Embryonic facial prominence (tissue), 1 donor: ENCODE measurements at regions not wholly inside any gene's neighbourhood (a gene's known extent, or its start where the extent isn't known, plus 50 kb on each side); places are given as distances from the start of the nearest gene placed in this dataset.

Experiments used
- DNase-seq: peaks from one replicate; pipeline ENCODE4 v3.0.0-alpha.2; 2016; ENCODE audit errors: extremely low spot score

DNA sequence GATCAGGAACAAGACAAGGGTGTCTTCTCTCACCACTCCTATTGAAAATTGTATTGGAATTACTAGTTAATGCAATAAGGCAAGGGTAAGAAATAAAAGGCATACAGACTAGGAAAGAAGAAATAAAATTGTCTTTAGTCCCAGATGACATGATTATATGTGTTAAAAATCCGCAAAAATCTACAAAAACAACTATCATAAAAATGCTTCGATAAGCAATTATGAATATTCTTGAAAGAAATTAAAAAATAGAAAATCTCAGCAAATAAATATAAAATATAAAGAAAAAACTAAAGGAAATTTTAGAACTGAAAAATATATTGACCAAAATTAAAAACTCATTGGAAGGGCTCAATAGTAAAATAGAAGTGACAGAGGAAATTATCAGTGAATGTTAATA is 243.3 kb downstream of the ZNF674 start:
- no peak for DNase-seq

DNA sequence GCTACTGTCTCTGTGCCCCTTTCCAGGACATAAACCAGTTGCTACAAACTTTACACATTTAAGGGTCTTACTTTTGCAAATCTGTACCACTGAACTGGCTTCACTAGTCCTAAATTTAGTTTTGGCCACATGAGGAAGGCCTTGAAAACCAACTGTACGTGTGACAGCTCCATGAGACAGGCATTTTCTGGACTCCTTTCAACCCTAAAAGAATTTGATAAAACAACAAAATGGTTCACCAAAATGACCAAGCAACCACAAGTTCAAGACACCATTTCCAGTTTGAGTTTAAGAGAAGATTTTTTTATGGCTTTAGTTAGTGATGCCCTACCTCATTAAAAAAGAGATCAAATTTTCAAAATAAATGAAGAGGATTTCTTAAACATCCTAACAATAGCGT is 246.4 kb downstream of the ZNF674 start:
- no peak for DNase-seq

DNA sequence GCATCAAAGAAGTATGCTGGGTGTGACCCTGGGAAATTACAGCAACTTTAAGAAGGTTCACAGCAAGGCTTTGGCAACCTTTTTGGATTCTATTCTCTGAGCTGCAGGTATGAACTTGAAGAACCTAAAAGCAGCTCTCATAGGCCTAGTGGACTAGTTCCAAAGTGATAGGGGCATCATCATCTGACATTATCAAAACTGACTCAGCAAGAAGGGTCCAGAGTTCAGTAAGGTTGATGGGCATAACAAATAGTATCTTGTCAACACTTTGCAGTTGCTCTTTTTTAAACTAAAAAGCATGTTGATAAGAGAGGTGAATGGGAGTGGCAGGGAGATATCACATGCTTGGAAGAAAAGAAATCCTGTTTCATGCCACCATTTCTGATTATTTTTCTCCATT is 249.3 kb downstream of the ZNF674 start:
- no peak for DNase-seq

DNA sequence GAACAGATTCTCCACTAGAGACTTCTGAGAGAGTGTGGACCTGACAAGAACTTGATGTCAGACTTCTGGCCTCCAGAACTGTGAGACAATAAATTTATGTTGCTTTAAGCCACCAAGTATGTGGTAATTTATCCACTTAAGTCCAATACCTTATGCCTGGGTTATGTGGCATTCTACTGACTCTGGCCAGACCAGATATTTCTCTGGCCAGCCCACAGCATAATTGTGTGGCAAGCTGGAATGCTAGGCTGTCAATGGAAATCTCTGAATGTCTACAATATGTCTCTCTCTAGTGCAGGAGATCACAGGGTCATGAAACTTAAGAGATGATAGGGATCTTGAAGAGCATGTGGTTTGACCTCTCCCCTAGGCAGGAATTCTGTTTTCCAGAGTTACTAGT is 251.0 kb downstream of the ZNF674 start:
- no peak for DNase-seq

DNA sequence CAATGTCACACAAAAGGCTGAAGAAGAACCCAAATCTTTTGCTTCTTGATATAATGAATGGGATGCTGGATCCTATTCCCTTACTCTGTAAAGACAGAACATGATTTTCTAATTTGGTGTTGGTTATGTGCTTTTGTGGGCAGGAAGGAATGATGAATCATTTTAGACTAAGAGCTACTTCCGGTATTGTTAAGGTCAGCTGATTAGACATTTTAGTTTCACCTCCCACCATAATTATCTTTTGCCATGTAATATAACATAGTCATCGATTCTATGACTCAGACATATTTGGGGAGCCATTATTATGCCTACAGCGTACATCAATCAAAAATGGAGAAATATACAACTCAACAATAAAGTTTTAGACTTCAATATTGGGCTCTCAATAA is 265.3 kb downstream of the ZNF674 start:
- DNase-seq, result no peak

DNA sequence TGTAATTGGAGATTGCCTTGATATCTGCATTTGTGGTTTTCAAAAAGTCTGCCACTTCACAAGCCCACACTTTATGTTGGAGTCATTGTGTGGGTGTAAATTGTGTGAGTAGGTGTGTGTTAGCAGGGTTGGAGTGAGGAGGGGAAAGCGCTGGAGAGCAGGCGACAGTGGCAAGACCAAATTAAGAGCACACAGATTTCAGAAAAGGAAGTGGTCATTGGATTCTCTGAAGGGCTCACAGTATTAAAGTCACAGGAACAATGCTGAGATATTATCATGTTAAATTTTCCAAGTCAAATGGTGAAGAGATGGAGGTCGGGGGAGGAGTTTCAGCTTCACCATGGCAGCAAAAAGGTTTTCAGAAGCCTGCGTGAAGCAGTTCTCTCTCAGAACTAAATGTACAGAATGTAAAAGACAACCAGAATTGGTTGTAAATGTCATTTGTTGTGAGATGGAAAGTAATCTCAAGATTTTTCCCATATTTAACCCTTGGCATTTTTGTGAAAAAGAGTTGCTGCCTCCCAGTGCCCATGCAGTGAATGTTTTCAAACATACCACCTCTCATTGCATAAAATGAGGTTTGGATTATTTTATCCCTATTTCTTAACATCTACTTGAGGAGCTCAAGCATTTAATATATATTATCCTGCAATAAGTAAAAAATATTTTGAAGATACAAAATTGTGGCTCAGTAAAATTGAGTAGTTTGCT is 265.9 kb downstream of the ZNF674 start:
- DNase-seq, result no peak

DNA sequence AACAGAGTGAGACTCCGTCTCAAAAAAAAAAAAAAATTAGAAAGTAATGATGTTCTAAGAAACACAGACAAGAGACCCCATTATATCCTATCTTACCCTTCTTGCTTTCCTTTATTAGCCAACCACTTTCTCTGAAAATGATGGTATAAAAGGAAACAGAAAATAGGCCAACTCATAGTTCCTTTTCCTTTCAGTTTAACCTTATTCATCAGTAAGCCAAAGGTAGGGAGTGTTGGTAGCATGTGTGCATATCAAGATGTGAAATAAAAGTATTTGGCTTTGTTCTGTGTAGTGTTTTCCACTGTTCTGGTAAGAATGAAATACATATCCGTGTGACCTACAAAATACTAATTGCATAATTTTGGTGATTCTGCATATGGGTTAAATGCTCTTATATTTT is 266.6 kb downstream of the ZNF674 start:
- no peak for DNase-seq

DNA sequence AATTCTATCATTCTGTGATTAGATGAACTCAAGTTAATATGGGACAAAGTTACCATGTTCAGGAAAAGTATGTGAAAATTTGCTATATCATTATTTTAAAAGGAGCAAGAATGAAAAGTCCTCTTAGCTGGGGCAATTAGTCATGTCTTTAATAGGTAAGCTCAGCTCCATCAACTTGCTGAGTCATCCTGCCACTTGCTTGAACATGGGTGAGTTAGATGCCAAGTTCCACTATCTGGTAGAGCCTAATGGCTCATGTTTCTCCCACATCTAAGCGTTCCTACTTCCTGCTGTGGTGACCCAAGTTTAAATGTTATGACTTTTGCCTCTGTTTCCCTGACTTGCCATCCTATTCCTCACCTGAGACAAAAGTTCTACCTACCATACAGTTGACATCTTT is 276.8 kb downstream of the ZNF674 start:
- DNase-seq, result no peak

DNA sequence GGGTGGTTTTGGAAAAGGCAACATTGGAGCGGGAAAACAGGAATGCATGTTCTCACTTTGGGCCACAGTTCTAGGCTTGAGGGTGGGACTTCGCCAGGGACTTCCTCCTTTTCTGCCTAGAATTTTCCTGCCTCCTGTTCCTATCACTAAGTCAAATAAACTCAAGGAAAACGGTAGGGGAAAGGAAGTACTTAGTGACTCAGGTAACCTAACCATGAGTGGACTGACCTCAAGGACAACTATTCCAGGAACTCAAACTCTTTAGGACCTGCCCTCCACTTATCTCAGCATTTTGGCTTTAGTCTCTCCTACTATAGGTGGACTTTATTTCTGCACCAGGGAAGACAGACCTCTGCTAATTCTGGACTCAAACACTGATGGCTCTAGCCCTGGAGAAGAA is 281.7 kb downstream of the ZNF674 start:
- no peak for DNase-seq

DNA sequence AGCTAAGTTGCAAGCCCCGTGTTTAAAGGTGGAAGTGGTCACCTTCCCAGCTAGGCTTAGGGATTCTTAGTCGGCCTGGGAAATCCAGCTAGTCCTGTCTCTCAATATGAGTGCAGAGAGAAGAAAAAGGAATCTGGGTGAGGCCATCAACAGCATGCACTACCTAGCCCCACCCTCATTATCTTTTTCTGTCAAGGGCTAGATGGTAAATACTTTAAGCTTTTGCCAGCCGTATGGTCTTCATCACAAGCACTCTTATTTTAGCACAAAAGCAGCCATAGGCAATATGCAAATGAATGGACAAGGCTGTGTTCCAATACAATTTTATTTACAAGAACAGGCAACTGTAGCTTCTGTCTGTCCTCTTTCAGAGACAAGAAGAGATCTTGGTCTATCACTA is 282.9 kb downstream of the ZNF674 start:
- DNase-seq, result no peak

DNA sequence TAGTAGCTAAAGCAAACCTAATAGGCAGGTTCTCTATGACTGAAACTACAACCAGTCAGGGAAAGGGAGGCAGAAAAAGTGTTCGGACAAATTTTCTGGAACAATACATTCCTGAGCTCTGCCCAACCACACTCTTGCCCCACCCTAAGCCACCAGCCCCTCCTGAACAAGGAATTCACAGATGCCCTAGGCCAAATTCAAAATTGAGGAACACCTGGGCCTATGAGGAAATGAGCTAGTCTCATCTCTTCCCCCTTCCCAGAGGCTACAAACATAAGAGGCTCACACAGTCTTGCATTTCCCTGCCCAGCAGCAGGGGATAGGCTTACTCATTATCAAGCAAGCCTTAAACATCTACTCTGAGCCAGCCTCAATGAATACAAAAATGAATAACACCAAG is 284.7 kb downstream of the ZNF674 start:
- DNase-seq, result no peak

DNA sequence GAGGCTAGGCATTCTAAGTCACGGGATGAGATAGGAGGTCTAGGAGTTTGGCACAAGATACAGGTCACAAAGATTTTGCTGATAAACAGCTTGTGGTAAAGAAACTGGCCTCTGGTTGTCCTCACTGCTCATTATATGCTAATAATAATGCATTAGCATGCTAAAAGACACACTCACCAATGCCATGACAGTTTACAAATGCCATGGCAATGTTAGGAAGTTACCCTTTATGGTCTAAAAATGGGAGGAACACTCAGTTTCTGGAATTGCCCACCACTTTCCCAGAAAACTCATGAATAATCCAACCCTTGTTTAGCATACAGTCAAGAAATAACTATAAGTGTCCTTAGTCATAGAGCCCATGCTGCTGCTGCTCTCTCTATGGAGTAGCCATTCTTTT is 286.9 kb downstream of the ZNF674 start:
- no peak for DNase-seq

DNA sequence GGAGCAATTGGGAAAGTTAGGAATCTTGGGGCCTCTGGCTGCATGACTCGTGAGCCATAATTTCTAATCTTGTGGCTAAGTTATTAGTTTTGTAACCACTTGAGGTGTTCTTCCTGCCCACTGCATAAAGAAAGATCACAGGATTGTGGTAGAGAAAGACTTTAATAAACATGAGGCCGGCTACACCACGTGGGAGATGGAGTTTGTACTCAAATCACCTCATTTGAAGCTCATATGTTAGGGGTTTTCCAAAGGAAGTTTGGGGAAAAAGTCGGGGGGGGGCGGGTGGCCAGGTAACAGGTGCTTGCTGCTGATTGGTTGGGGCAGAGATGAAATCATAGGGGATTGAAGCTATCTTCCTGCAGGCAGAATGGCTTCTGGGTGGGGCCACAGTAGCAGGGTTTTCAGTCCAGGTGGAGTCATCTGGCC is 287.8 kb downstream of the ZNF674 start:
- DNase-seq, result no peak

DNA sequence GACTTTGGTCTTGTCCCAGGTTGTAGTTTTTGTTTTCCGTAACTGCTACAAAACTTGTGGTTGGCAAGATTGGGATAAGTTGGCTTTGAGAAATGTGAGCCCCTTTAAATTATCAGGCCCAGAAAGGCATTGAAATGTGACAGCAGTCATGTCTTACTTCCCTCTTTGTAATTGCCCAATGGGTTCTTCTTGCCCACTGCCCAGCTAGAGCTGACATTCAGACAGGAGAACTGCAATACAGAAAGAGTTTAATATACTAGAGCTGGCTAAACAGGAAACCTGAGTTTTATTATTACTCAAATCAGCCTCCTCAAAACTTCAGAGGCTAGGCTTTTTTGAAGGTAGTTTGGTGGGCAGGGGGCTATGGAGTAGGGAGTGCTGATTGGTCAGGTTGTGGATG is 288.3 kb downstream of the ZNF674 start:
- no peak for DNase-seq

DNA sequence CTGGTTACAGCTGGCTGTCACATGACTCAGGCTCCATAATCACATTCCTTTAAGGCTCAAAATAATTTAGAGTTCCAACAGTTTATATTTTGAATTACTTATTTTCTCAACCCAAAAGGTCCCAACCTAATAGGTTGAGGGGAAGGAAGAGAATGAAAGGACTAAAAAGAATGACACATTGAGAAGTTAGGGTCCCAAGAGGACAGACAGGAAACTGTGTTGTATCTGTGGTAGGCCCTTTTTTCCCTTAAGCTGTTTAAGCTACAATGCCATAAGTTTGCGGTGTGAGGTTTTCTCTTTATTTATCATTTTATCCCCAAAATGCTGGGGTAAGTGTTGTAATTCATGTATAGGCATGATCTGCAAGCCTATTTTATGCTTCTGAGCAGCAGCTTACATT is 290.2 kb downstream of the ZNF674 start:
- DNase-seq, result no peak

DNA sequence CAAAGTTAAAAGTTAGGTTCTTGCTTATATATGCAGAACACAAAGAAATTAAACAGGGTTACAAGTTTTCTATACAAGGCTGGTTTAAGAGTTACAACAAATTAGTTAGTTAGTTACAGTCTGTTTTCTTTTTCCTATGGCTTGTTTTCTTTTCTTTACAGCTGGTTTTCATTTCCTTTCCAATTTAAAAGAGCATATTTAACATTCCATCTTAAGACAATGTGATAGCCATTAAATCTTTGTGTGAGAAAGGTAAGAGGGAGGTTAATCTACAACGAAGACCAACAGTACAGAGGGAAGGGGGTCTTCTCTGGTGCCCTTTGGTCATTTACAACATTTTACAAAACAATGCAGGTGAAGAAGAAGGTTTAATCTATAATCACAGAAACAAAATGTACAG is 290.6 kb downstream of the ZNF674 start:
- peak; percentile 7 for DNase-seq

DNA sequence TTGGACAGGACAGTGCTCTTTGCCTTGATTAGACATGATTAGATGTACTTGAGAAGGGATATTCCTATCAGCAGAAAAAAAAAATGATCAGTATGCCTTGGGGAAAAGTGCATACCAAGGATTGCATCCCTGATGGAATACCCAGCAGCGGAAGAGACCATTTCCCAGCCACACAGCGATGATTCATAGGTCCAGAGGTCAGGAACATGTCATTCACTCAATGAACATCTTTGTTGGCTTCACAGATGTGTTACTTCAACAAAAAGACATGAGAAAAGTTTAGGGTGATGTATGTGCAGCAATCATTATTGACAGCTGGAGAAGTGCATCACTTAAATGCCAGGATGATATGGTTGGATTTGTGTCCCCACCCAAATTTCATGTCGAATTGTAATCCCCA is 293.5 kb downstream of the ZNF674 start:
- no peak for DNase-seq

DNA sequence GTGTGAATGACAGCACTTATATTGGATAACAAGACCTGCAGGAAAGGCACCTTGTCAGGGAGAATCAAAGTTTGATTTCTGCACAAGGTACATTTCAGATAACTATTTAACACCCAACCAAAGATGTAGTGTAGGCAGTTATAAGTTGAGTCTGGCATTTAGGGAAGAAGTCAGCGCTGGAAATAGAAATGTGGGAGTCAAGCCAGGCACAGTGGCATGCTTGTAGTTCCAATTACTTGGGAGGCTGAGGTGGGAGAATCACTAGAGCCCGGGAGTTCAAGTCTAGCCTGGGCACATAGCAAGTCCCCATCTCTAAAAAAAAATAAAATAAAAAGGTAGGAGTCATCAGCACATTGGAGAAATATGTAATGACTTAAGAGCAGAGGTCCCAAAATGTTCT is 295.1 kb downstream of the ZNF674 start:
- no peak for DNase-seq

DNA sequence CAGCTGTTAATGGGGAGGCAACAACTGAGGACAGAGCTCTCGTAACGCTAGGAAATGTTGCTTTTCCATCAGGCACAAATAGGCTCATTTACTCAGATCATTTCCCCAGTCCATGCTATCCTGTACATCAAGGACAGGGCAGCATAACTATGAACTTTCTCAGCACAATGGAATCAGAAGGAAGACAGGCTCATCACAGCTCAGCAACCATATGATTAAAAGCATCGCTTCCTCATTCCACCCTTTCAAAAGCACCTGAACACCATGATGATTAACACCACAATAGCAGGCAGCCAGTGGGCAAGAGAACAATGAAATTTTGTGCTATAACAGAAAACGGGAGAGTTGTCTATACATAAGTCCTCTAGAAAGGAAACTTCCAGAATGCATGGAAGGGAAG is 297.8 kb downstream of the ZNF674 start:
- no peak for DNase-seq

DNA sequence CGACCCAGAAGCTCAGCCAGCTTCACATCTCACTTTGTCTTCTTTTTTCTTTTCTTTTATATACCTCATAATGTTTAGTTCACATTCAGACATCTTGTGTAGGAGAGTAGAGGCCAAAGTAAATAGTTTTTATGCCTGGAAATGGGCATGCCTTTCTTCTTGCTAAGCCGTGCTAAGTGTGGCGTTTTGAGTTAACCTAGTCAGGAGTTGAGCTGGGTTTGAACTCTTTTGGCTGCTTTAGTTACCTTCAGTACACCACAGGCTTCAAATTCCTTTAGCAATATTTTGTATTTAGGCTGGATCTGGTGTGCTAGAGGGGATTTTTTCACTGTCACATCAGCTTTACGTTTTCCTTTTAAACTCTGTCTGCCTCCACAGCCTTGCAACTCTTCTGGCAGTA is 300.8 kb downstream of the ZNF674 start:
- no peak for DNase-seq

DNA sequence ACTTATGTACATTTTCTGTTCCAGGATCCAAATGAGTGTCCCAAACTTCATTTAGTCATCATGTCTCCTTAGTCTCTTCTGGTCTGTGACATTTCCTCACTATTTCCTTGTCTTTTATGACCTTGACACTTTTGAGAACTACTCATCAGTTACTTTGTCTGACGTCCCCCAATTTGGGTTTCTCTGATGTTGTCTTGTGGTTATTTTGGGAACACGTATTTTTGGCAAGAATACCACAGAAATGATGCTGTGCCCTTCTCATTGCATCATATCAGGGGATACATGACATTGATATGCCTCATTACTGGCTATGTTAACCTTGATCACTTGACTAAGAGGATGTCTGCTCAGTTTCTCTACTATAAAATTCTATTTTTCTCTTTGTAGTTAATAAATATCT is 308.8 kb downstream of the ZNF674 start:
- DNase-seq, result no peak

DNA sequence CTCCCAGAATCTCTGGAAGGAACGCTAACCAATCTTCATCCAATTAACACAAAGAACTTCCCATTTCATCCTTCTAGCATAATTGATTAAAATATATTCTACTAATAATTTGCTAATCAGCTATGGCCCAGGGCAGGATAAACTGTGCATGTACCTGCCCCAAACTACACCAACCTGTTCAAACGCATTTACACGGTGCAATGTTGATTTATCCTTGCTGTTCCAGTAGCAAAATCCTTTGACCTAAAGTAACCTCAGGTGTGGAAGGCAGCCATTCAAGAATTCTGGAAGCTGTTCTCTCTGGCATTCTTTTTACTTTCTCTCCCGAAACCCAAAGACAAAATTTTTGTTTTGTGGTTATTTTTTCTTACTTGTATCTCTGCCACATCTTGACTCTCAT is 309.4 kb downstream of the ZNF674 start:
- DNase-seq, result no peak

DNA sequence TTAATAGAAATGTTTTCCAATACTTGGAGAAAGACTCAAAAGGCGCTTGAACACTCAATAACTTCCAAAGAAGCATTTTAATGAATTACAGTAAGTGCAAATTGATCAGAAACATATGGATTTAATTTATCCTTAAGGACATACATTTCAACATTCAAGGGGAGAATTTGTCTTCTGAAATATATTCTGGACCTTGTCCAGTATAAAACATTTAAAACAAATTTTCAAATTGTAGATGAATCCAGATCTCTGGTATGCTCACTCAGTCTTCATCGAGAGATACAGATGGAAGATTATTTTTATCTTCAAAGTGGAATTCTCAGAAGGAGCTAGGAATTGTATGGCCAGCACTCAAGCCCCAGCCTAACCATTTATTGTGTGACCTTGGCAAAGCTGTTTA is 310.4 kb downstream of the ZNF674 start:
- no peak for DNase-seq

DNA sequence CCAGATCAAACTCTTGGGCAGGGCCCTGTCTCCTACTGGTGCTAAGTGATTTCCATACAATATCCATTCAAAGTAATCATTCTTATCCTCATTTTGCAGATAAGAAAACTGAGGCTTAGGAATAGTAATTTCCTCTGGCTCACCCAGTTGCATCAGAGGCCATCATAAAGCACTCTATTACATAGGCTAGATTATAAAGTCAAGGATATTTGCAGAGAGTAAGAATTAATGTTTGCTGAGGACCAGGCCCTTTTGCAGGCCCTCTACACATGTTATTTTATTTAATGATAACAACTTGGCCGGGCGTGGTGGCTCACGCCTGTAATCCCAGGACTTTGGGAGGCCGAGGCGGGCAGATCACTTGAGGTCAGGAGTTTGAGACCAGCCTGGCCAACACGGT is 316.8 kb downstream of the ZNF674 start:
- DNase-seq, result no peak
